ENCODE measurements at regions not wholly inside any gene's neighbourhood (a gene's known extent, or its start where the extent isn't known, plus 50 kb on each side); places are given as distances from the start of the nearest gene placed in this dataset.

- Mint-ChIP-seq H3K27ac (no peak overlapping the region), H3K9me3 (no peaks in the 10 kb centered on the region), H3K27me3 (no peaks in the 10 kb centered on the region), H3K4me1 (no peaks in the 10 kb centered on the region), H3K4me3 (no peak overlapping the region)
- DNase-seq (no peak), ATAC-seq (no peak)
Observed at GRCh38 chr6:155687645-155688044, 232.0 kb upstream of the NOX3 start.

GRCh38 chr6:155684416-155685196 is 229.0 kb upstream of the NOX3 start:
- H3K4me3 Mint-ChIP-seq, result no peak overlapping the region
- no peaks in the 10 kb centered on the region for H3K9me3 Mint-ChIP-seq
- ATAC-seq, result no peak
- no peaks in the 10 kb centered on the region for H3K27me3 Mint-ChIP-seq
- H3K27ac Mint-ChIP-seq, result no peak overlapping the region
- H3K4me1 Mint-ChIP-seq, result no peaks in the 10 kb centered on the region
- DNase-seq, result no peak

DNA sequence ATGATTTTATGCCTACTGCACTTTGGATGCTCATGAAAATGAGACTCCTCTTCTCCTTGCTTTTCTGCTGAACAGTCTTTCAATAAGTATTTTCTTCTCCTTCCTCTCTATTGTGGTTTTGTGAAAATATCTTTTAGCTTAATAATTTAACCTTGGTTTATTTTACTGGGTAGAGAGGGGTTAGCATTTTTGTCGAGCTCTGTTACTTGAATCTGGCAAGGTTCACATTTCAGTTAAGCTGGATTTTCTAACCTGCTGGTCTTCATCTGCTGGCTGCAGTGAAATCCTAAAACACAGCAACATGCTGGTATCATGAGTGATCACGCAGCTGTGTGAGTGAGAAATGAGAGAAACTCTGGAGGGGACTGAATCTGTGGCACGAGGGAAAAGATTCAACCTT is 222.7 kb upstream of the NOX3 start:
- H3K4me3 Mint-ChIP-seq, result no peak overlapping the region
- no peaks in the 10 kb centered on the region for H3K9me3 Mint-ChIP-seq
- ATAC-seq (no peak), DNase-seq (no peak)
- H3K27me3 Mint-ChIP-seq, result peaks cover 7% of the 10 kb centered on the region
- H3K27ac Mint-ChIP-seq, result no peak overlapping the region
- H3K4me1 Mint-ChIP-seq, result no peaks in the 10 kb centered on the region

GRCh38 chr6:155676346-155676745 is 220.7 kb upstream of the NOX3 start:
- Mint-ChIP-seq H3K27ac (no peak overlapping the region), H3K4me3 (no peak overlapping the region), H3K4me1 (no peaks in the 10 kb centered on the region), H3K27me3 (peaks cover 7% of the 10 kb centered on the region), H3K9me3 (no peaks in the 10 kb centered on the region)
- ATAC-seq, result no peak
- DNase-seq, result no peak

GRCh38 chr6:155670655-155671054 is 215.0 kb upstream of the NOX3 start:
- H3K27me3 Mint-ChIP-seq, result no peaks in the 10 kb centered on the region
- no peaks in the 10 kb centered on the region for H3K4me1 Mint-ChIP-seq
- H3K9me3 Mint-ChIP-seq, result peaks cover 0 to 7% of the 10 kb centered on the region in 2 donors
- no peak overlapping the region for H3K27ac Mint-ChIP-seq
- no peak overlapping the region for H3K4me3 Mint-ChIP-seq
- no peak for DNase-seq
- ATAC-seq, result no peak

DNA sequence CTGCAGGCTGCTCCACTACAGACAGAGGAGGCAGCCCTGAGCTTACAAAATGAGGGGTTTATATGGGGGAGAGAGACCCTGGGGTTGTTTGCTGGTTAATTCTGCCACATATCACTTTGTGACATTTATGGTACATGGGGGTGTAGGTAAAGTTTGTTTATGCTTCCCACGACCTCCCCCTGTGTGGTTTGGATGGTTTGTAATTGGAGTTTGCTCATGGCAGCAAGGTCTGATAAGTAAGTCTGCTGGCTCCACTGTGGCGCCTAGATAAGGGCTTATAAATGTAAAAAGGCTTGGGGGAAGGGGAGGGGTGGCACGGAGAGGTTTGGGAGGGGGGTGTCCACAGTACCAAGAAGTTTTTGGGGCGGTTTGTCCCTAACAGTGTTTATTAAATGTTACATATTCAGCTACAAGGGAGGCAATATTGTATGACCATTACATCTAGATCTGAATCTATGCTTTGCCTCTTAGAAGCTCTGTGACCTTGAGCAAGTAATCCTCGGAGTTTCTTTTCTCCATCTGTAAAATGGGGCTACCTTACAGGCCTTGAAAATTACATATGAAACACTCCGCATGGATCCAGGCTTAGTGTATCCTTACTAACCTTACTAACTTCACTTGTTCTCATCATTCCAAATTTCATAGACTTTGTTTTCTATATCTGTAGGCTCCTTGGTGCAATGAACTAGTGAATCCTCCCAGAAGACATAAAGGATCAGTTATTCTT is 204.8 kb upstream of the NOX3 start:
- H3K4me1 Mint-ChIP-seq, result no peaks in the 10 kb centered on the region
- peaks cover 2 to 9% of the 10 kb centered on the region in 2 donors for H3K9me3 Mint-ChIP-seq
- H3K27me3 Mint-ChIP-seq, result peaks cover 18% of the 10 kb centered on the region
- ATAC-seq, result no peak
- H3K4me3 Mint-ChIP-seq, result no peak overlapping the region
- DNase-seq, result no peak
- H3K27ac Mint-ChIP-seq, result no peak overlapping the region

DNA sequence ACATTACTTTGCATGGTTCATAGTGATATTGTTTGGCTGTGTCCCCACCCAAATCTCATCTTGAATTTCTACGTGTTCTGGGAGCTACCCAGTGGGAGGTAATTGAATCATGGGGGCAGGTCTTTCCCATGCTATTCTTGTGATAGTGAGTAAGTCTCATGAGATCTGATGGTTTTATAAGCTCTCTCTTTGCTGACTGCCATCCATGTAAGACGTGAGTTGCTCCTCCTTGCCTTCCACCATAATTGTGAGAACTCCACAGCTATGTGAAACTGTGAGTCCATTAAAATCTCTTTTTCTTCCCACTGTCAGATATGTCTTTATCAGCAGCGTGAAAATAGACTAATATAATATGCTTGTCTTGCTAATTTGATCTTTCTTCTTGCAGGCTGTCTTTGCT is 200.4 kb upstream of the NOX3 start:
- H3K4me1 Mint-ChIP-seq, result no peaks in the 10 kb centered on the region
- no peak overlapping the region for H3K4me3 Mint-ChIP-seq
- ATAC-seq (no peak), DNase-seq (no peak)
- no peak overlapping the region for H3K27ac Mint-ChIP-seq
- peaks cover 13 to 20% of the 10 kb centered on the region in 2 donors for H3K9me3 Mint-ChIP-seq
- peaks cover 13% of the 10 kb centered on the region for H3K27me3 Mint-ChIP-seq

- no peak for DNase-seq
- no peaks in the 10 kb centered on the region for H3K4me1 Mint-ChIP-seq
- no peak overlapping the region for H3K4me3 Mint-ChIP-seq
- peaks cover 13 to 20% of the 10 kb centered on the region in 2 donors for H3K9me3 Mint-ChIP-seq
- H3K27me3 Mint-ChIP-seq, result peaks cover 13% of the 10 kb centered on the region
- H3K27ac Mint-ChIP-seq, result no peak overlapping the region
- ATAC-seq, result no peak
Observed at GRCh38 chr6:155654474-155654873, 198.8 kb upstream of the NOX3 start.

- H3K9me3 Mint-ChIP-seq, result no peaks in the 10 kb centered on the region
- ATAC-seq (no peak), DNase-seq (no peak)
- H3K27me3 Mint-ChIP-seq, result no peaks in the 10 kb centered on the region
- H3K4me3 Mint-ChIP-seq, result no peak overlapping the region
- peaks cover 9% of the 10 kb centered on the region for H3K4me1 Mint-ChIP-seq
- no peak overlapping the region for H3K27ac Mint-ChIP-seq
Observed at GRCh38 chr6:155648301-155648700, 192.7 kb upstream of the NOX3 start.

- peaks cover 0 to 4% of the 10 kb centered on the region in 2 donors for H3K9me3 Mint-ChIP-seq
- H3K27me3 Mint-ChIP-seq, result no peaks in the 10 kb centered on the region
- ATAC-seq (no peak), DNase-seq (no peak)
- no peak overlapping the region for H3K27ac Mint-ChIP-seq
- no peak overlapping the region for H3K4me3 Mint-ChIP-seq
- peaks cover 9% of the 10 kb centered on the region for H3K4me1 Mint-ChIP-seq
Observed at GRCh38 chr6:155647354-155647753, 191.7 kb upstream of the NOX3 start.

- Mint-ChIP-seq H3K4me1 (peaks cover 9% of the 10 kb centered on the region), H3K9me3 (peaks cover 0 to 13% of the 10 kb centered on the region in 2 donors), H3K27ac (no peak overlapping the region), H3K27me3 (no peaks in the 10 kb centered on the region), H3K4me3 (no peak overlapping the region)
- DNase-seq (no peak), ATAC-seq (no peak)
Observed at GRCh38 chr6:155646443-155646842, 190.8 kb upstream of the NOX3 start.

DNA sequence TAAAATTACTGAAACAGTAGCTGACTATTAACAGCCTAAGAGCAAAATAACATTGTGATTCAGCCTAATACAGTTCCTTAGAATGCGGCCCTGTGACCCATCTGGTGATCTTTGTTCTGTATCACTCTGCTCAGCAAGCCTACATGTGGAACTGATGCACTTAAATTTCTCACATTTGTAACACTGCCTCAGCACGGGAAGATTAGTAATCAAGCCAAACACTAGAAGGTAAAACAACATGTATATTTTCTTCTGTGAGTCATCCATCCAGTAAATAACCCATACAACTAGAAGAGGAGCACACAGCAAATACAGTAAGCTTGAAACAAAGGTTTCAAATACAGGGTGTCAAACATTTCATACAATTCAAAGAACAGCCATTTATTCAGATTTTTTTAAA is 189.7 kb upstream of the NOX3 start:
- peaks cover 0 to 18% of the 10 kb centered on the region in 2 donors for H3K9me3 Mint-ChIP-seq
- no peak overlapping the region for H3K4me3 Mint-ChIP-seq
- H3K27ac Mint-ChIP-seq, result no peak overlapping the region
- DNase-seq, result no peak
- no peaks in the 10 kb centered on the region for H3K27me3 Mint-ChIP-seq
- peaks cover 9% of the 10 kb centered on the region for H3K4me1 Mint-ChIP-seq
- no peak for ATAC-seq

DNA sequence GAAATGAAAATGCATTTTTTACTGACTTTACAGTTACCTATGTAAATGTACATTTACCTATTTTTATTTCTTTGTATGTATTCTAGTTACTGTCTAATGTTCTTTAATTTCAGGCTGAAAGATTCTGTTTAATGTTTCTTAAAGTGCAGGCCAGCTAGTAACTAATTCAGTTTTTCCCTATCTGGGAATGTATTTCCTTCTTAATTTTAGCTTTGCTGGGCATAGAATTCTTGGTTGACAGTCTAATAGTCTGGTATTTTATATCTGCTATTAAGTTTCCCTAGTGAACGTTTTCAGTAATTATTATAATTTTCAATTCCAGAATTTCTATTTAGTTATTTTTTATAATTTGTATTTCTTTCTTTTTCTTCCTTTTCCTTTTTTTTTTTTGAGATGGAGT is 186.0 kb upstream of the NOX3 start:
- Mint-ChIP-seq H3K9me3 (peaks cover 0 to 18% of the 10 kb centered on the region in 2 donors), H3K4me1 (no peaks in the 10 kb centered on the region), H3K27ac (no peak overlapping the region), H3K27me3 (no peaks in the 10 kb centered on the region), H3K4me3 (no peak overlapping the region)
- DNase-seq, result no peak
- no peak for ATAC-seq

DNA sequence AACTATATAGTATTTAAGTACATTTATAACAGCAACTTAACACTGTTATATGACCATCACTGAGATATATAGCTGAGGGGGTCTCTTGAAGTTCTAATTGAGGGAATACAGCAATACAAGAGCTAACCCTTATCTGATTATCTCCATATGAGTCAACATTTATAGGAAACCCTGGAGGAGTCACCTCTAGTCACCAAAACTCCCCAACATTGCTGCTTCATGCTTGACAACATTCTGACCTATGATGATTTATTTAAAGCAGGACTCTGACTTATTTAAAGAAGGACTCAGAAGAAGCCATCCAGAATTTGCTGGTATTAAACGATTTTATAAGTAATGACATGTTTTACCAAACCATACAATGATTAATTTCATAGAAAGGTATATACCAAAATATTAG is 182.6 kb upstream of the NOX3 start:
- ATAC-seq, result no peak
- no peak overlapping the region for H3K4me3 Mint-ChIP-seq
- H3K27ac Mint-ChIP-seq, result no peak overlapping the region
- H3K9me3 Mint-ChIP-seq, result peaks cover 5 to 25% of the 10 kb centered on the region in 2 donors
- H3K27me3 Mint-ChIP-seq, result no peaks in the 10 kb centered on the region
- H3K4me1 Mint-ChIP-seq, result no peaks in the 10 kb centered on the region
- no peak for DNase-seq

GRCh38 chr6:155635416-155635815 is 179.8 kb upstream of the NOX3 start:
- no peak overlapping the region for H3K27ac Mint-ChIP-seq
- ATAC-seq, result no peak

GRCh38 chr6:155630085-155630484 is 174.4 kb upstream of the NOX3 start:
- peaks cover 10% of the 10 kb centered on the region for H3K4me1 Mint-ChIP-seq
- no peak overlapping the region for H3K4me3 Mint-ChIP-seq
- ATAC-seq, result no peak
- H3K27ac Mint-ChIP-seq, result no peak overlapping the region
- H3K27me3 Mint-ChIP-seq, result no peaks in the 10 kb centered on the region
- H3K9me3 Mint-ChIP-seq, result peaks cover 0 to 5% of the 10 kb centered on the region in 2 donors
- no peak for DNase-seq

More at GRCh38 chr6:155635416-155635815, 179.8 kb upstream of the NOX3 start:
- H3K27me3 Mint-ChIP-seq, result no peaks in the 10 kb centered on the region
- H3K4me3 Mint-ChIP-seq, result no peak overlapping the region
- no peak for DNase-seq
- H3K4me1 Mint-ChIP-seq, result no peaks in the 10 kb centered on the region
- H3K9me3 Mint-ChIP-seq, result peaks cover 5 to 7% of the 10 kb centered on the region in 2 donors
